Neural cell (in vitro differentiated cells): ENCODE measurements at regions not wholly inside any gene's neighbourhood (a gene's known extent, or its start where the extent isn't known, plus 50 kb on each side); places are given as distances from the start of the nearest gene placed in this dataset.

Experiments
- H2AFZ ChIP-seq: fragments of 200-600, 300-800 bp; sonication (generic), shearing (Covaris generic); 2 replicates; pipeline ENCODE4 v1.6.0; 2014; ENCODE audit warnings: low read depth, mild to moderate bottlenecking, antibody characterized with exemption, low read length, moderate library complexity
- H3F3A ChIP-seq: fragments of 200-600 bp; shearing (Covaris generic); 2 replicates; pipeline ENCODE4 v1.6.1; 2016; ENCODE audit warnings: mild to moderate bottlenecking, moderate library complexity, mixed read lengths, antibody characterized with exemption, low read length; ENCODE audit not compliant: insufficient read depth, poor library complexity, severe bottlenecking
- H3K27ac ChIP-seq: fragments of 200-600, 300-800 bp; sonication (generic), shearing (Covaris generic); 2 replicates; pipeline ENCODE4 v1.5.1; 2014; ENCODE audit warnings: mild to moderate bottlenecking, low read length, moderate library complexity
- H3K27me3 ChIP-seq: fragments of 300-800, 200-600 bp; sonication (generic), shearing (Covaris generic); 2 replicates; pipeline ENCODE4 v1.6.0; 2014; ENCODE audit warnings: mild to moderate bottlenecking, low read depth, low read length, moderate library complexity; ENCODE audit not compliant: insufficient read depth
- H3K36me3 ChIP-seq: fragments of 300-800, 200-600 bp; sonication (generic), shearing (Covaris generic); 2 replicates; pipeline ENCODE4 v1.5.1; 2014; ENCODE audit warnings: mild to moderate bottlenecking, antibody characterized with exemption, low read length, moderate library complexity; ENCODE audit not compliant: insufficient read depth
- H3K4me2 ChIP-seq: fragments of 300-800, 200-600 bp; sonication (generic), shearing (Covaris generic); 2 replicates; pipeline ENCODE4 v1.6.0; 2014; ENCODE audit warnings: mild to moderate bottlenecking, low read length
- H3K4me3 ChIP-seq: fragments of 300-800, 200-600 bp; sonication (generic), shearing (Covaris generic); 2 replicates; pipeline ENCODE4 v1.5.1; 2014; ENCODE audit warnings: mild to moderate bottlenecking, low read length, moderate library complexity
- H3K79me2 ChIP-seq: fragments of 200-600 bp; shearing (Covaris generic); replicated peaks from 2 replicates; pipeline ENCODE4 v1.6.0; 2014; ENCODE audit warnings: mild to moderate bottlenecking, low read length, moderate library complexity; ENCODE audit not compliant: insufficient read depth
- H3K9ac ChIP-seq: fragments of 300-800, 200-600 bp; sonication (generic), shearing (Covaris generic); 2 replicates; pipeline ENCODE4 v1.6.1; 2016; ENCODE audit warnings: mild to moderate bottlenecking, low read length, mixed read lengths
- H3K9me2 ChIP-seq: fragments of 200-600 bp; shearing (Covaris generic); 2 replicates; pipeline ENCODE4 v1.6.1; 2016; ENCODE audit warnings: mild to moderate bottlenecking, low read length, mixed read lengths; ENCODE audit not compliant: insufficient read depth
- H3K9me3 ChIP-seq: fragments of 200-600, 300-800 bp; sonication (generic), shearing (Covaris generic); 2 replicates; pipeline ENCODE4 v1.6.1; 2016; ENCODE audit warnings: mild to moderate bottlenecking, mixed run types, low read length, moderate library complexity, mixed read lengths
- H4K20me1 ChIP-seq: fragments of 200-600 bp; shearing (Covaris generic); 2 replicates; pipeline ENCODE4 v1.6.1; 2016; ENCODE audit warnings: mild to moderate bottlenecking, mixed run types; ENCODE audit not compliant: insufficient read depth
- EP300 ChIP-seq: fragments of 450-650 bp; conservative IDR thresholded peaks from 2 replicates; pipeline ENCODE4 v1.6.1; 2014; ENCODE audit warnings: antibody characterized with exemption, mild to moderate bottlenecking, moderate library complexity; ENCODE audit not compliant: poor library complexity, severe bottlenecking
- EZH2 ChIP-seq: fragments of 200-600, 300-800 bp; shearing (Covaris generic), sonication (generic); IDR thresholded peaks from 2 replicates; pipeline ENCODE4 v1.6.1; 2014; ENCODE audit warnings: antibody characterized with exemption, low read length, borderline replicate concordance, mild to moderate bottlenecking; ENCODE audit not compliant: insufficient read depth, poor library complexity, severe bottlenecking
- MXI1 ChIP-seq: fragments of 450-650 bp; conservative IDR thresholded peaks from 2 replicates; pipeline ENCODE4 v1.6.1; 2014; ENCODE audit warnings: antibody characterized with exemption, mild to moderate bottlenecking; ENCODE audit not compliant: poor library complexity, severe bottlenecking
- POLR2AphosphoS5 ChIP-seq: IDR thresholded peaks from 2 replicates; pipeline ENCODE4 v1.6.1; 2012
- RAD21 ChIP-seq: fragments of 450-650 bp; conservative IDR thresholded peaks from 2 replicates; pipeline ENCODE4 v1.6.1; 2014; ENCODE audit warnings: antibody characterized with exemption, mild to moderate bottlenecking, moderate library complexity
- SMC3 ChIP-seq: fragments of 450-650 bp; conservative IDR thresholded peaks from 2 replicates; pipeline ENCODE4 v1.6.1; 2014; ENCODE audit warnings: antibody characterized with exemption, mild to moderate bottlenecking, moderate library complexity; ENCODE audit not compliant: poor library complexity
- TAF1 ChIP-seq: IDR thresholded peaks from 2 replicates; pipeline ENCODE4 v1.6.1; 2012; ENCODE audit warnings: low read depth
- TF ChIP-seq, protein P1 (sequence below): fragments of 450-650 bp; IDR thresholded peaks from 2 replicates; pipeline ENCODE4 v1.5.1; 2014; ENCODE audit warnings: antibody characterized with exemption, mild to moderate bottlenecking, moderate library complexity; ENCODE audit not compliant: poor library complexity, severe bottlenecking
- TF ChIP-seq, protein P2 (sequence below): IDR thresholded peaks from 2 replicates; pipeline ENCODE4 v1.6.1; 2012; ENCODE audit warnings: borderline replicate concordance

DNA sequence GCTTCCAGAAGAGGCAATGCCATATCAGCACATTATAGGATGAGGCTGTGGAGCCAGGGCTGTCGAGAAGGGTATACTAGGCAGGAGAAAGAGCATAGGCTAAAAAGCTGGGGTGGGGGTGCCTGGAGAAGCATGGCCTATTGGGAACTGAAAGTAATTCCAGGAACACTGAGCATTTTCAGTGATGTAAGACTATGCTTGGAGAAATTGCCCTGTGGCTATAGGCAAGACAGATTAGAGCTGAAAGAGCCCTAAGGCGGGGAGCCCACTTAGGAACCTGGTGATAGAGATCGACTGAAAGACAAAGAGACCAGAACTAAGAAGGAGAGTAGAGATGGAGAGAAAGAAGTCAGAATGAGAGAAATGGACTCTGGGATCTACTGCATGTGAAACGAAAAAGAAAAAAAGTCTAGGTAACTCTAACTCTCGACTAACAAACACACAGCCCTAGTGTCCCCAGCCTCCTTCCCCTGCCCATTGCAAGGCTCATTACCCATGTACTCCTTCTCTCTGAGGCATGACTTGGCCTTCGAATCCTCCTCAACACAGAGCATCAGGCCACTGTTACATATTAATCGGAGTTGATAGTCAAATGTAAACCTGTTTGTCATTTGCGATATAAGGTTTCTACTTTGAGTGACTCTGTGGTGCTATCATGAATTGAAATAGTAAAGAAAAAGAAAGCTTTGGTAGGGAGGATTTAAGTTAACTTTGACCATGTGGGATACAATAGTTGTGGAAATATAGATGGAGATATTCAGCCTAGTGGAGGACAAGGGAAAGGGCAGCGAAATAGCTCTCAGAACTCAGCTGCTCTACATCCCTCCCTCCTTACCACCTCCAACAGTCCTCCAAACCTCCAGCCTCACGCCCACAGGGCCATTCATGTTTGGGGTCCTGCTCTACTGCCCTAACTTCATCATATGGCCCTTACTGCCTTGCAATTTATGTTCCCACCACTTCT is 52.3 kb upstream of the BMAL1 start:
- H3K4me3 ChIP-seq = no peak overlapping the region
- no peak overlapping the region for H3K4me2 ChIP-seq
- no peaks in the 10 kb centered on the region for H3K27me3 ChIP-seq
- no peak overlapping the region for H2AFZ ChIP-seq
- TF ChIP-seq MXI1 (no peak), TAF1 (no peak), EP300 (no peak), EZH2 (no peak), SMC3 (no peak), POLR2AphosphoS5 (no peak), RAD21 (no peak)
- TF ChIP-seq, protein P1, sequence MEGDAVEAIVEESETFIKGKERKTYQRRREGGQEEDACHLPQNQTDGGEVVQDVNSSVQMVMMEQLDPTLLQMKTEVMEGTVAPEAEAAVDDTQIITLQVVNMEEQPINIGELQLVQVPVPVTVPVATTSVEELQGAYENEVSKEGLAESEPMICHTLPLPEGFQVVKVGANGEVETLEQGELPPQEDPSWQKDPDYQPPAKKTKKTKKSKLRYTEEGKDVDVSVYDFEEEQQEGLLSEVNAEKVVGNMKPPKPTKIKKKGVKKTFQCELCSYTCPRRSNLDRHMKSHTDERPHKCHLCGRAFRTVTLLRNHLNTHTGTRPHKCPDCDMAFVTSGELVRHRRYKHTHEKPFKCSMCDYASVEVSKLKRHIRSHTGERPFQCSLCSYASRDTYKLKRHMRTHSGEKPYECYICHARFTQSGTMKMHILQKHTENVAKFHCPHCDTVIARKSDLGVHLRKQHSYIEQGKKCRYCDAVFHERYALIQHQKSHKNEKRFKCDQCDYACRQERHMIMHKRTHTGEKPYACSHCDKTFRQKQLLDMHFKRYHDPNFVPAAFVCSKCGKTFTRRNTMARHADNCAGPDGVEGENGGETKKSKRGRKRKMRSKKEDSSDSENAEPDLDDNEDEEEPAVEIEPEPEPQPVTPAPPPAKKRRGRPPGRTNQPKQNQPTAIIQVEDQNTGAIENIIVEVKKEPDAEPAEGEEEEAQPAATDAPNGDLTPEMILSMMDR = no peak
- TF ChIP-seq, protein P2, sequence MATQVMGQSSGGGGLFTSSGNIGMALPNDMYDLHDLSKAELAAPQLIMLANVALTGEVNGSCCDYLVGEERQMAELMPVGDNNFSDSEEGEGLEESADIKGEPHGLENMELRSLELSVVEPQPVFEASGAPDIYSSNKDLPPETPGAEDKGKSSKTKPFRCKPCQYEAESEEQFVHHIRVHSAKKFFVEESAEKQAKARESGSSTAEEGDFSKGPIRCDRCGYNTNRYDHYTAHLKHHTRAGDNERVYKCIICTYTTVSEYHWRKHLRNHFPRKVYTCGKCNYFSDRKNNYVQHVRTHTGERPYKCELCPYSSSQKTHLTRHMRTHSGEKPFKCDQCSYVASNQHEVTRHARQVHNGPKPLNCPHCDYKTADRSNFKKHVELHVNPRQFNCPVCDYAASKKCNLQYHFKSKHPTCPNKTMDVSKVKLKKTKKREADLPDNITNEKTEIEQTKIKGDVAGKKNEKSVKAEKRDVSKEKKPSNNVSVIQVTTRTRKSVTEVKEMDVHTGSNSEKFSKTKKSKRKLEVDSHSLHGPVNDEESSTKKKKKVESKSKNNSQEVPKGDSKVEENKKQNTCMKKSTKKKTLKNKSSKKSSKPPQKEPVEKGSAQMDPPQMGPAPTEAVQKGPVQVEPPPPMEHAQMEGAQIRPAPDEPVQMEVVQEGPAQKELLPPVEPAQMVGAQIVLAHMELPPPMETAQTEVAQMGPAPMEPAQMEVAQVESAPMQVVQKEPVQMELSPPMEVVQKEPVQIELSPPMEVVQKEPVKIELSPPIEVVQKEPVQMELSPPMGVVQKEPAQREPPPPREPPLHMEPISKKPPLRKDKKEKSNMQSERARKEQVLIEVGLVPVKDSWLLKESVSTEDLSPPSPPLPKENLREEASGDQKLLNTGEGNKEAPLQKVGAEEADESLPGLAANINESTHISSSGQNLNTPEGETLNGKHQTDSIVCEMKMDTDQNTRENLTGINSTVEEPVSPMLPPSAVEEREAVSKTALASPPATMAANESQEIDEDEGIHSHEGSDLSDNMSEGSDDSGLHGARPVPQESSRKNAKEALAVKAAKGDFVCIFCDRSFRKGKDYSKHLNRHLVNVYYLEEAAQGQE = no peak
- H3K79me2 ChIP-seq = no peaks in the 10 kb centered on the region
- H4K20me1 ChIP-seq = no peaks in the 10 kb centered on the region
- no peak overlapping the region for H3K9ac ChIP-seq
- H3K36me3 ChIP-seq = no peaks in the 10 kb centered on the region
- no peaks in the 10 kb centered on the region for H3K9me2 ChIP-seq
- no peak overlapping the region for H3K27ac ChIP-seq
- no peaks in the 10 kb centered on the region for H3K9me3 ChIP-seq
- H3F3A ChIP-seq = no peaks in the 10 kb centered on the region

DNA sequence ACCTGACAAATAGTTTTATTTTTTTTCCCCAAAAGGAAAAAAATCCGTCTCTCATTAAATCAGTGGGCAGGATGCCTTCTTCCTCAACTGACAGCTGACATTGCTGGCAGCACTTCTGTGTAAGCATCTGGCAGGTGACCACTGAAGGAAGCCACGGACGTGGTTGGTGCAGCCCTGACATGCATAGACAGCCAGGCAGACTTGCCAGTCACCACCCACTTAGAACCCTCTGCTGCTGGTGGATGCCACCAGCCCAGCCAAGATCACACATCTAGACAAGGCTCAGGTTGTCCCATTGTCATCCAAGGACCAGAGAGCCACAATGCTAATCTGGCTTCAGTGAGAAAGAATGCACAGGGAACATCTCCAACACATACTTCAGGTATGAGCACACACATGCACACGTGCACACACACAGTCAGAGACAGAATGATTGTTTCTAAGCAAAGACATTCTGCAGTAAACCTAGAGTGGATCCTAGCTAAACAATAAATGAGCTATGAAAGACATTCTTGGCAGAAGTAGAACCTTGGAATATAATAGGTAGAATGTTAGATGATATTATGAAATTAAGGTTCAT is 49.8 kb upstream of the BMAL1 start:
- Histone ChIP-seq H3K9me2 (no peaks in the 10 kb centered on the region), H2AFZ (no peak overlapping the region), H3K4me3 (no peak overlapping the region), H3K27me3 (no peaks in the 10 kb centered on the region), H3K9ac (no peak overlapping the region), H3K4me2 (no peak overlapping the region), H4K20me1 (no peaks in the 10 kb centered on the region), H3K27ac (no peak overlapping the region), H3K36me3 (no peaks in the 10 kb centered on the region), H3K9me3 (no peaks in the 10 kb centered on the region), H3F3A (no peaks in the 10 kb centered on the region), H3K79me2 (no peaks in the 10 kb centered on the region)
- TF ChIP-seq, protein P1 = no peak
- no peak for TF ChIP-seq EP300
- no peak for TF ChIP-seq SMC3
- TF ChIP-seq POLR2AphosphoS5 = no peak
- no peak for TF ChIP-seq TAF1
- TF ChIP-seq EZH2 = no peak
- TF ChIP-seq, protein P2 = no peak
- no peak for TF ChIP-seq RAD21
- TF ChIP-seq MXI1 = no peak
